Activated gamma-delta T cell treated with anti-CD3 and anti-CD28 coated beads, Interleukin-2, amount 50 U/mL, for 16 hours (primary cell): ENCODE measurements at regions not wholly inside any gene's neighbourhood (a gene's known extent, or its start where the extent isn't known, plus 50 kb on each side); places are given as distances from the start of the nearest gene placed in this dataset.
"Not testable (repeated sequence)": the region's sequence is repeated elsewhere in the genome, so short reads cannot be mapped to it uniquely, and the experiment has no call there.

Experiments used
- DNase-seq: peaks from one replicate; pipeline ENCODE4 v3.0.0-alpha.2; 2020; ENCODE audit warnings: low read depth

GRCh38 chr2:176976736-176977685 is 235.6 kb upstream of the HNRNPA3 start:
- no peak for DNase-seq

GRCh38 chr2:176978921-176979320 is 233.7 kb upstream of the HNRNPA3 start:
- DNase-seq: no peak

GRCh38 chr2:176979981-176980710 is 232.4 kb upstream of the HNRNPA3 start:
- no peak for DNase-seq

- no peak for DNase-seq
Observed at GRCh38 chr2:176984987-176985386, 227.6 kb upstream of the HNRNPA3 start.

GRCh38 chr2:176985871-176986270 is 226.7 kb upstream of the HNRNPA3 start:
- DNase-seq: no peak

GRCh38 chr2:176986487-176986886 is 226.1 kb upstream of the HNRNPA3 start:
- no peak for DNase-seq

- DNase-seq: no peak
Observed at GRCh38 chr2:176991411-176991810, 221.2 kb upstream of the HNRNPA3 start.

- no peak for DNase-seq
Observed at GRCh38 chr2:176997074-176997791, 215.4 kb upstream of the HNRNPA3 start.

GRCh38 chr2:176997792-176998169 is 214.8 kb upstream of the HNRNPA3 start:
- no peak for DNase-seq

GRCh38 chr2:176999301-176999700 is 213.3 kb upstream of the HNRNPA3 start:
- DNase-seq: no peak

GRCh38 chr2:177000061-177000714 is 212.4 kb upstream of the HNRNPA3 start:
- DNase-seq: no peak

- no peak for DNase-seq
Observed at GRCh38 chr2:177000715-177001072, 211.9 kb upstream of the HNRNPA3 start.

- no peak for DNase-seq
Observed at GRCh38 chr2:177001334-177001733, 211.3 kb upstream of the HNRNPA3 start.

- DNase-seq: no peak
Observed at GRCh38 chr2:177002983-177003382, 209.6 kb upstream of the HNRNPA3 start.

GRCh38 chr2:177007726-177008125 is 204.9 kb upstream of the HNRNPA3 start:
- DNase-seq: not testable (repeated sequence)

GRCh38 chr2:177008662-177009061 is 203.9 kb upstream of the HNRNPA3 start:
- not testable (repeated sequence) for DNase-seq

GRCh38 chr2:177010146-177010545 is 202.4 kb upstream of the HNRNPA3 start:
- no peak for DNase-seq

GRCh38 chr2:177010861-177011260 is 201.7 kb upstream of the HNRNPA3 start:
- no peak for DNase-seq

GRCh38 chr2:177014946-177015345 is 197.6 kb upstream of the HNRNPA3 start:
- DNase-seq: no peak

- no peak for DNase-seq
Observed at GRCh38 chr2:177015356-177015923, 197.2 kb upstream of the HNRNPA3 start.

GRCh38 chr2:177020524-177021119 is 192.0 kb upstream of the HNRNPA3 start:
- no peak for DNase-seq
